ENCODE measurements at regions not wholly inside any gene's neighbourhood (a gene's known extent, or its start where the extent isn't known, plus 50 kb on each side); places are given as distances from the start of the nearest gene placed in this dataset.
"Not testable (repeated sequence)": the region's sequence is repeated elsewhere in the genome, so short reads cannot be mapped to it uniquely, and the experiment has no call there.

GRCh38 chr12:108440736-108441135, 74.3 kb upstream of the FICD start:
- peaks cover 35% of the 10 kb centered on the region for H3K4me1 ChIP-seq (ENCODE audit: insufficient read depth, low read length)
- no peaks in the 10 kb centered on the region for H3K36me3 ChIP-seq (ENCODE audit: insufficient read depth, low read length)
- no peak overlapping the region for H3K9ac ChIP-seq (ENCODE audit: low read depth, low read length)
- H3K9me3 ChIP-seq (ENCODE audit: control insufficient read depth, insufficient read depth, low read length): no peaks in the 10 kb centered on the region

GRCh38 chr12:108438667-108439066, 76.4 kb upstream of the FICD start:
- Histone ChIP-seq H3K36me3 (ENCODE audit: insufficient read depth, low read length) (no peaks in the 10 kb centered on the region), H3K4me1 (ENCODE audit: insufficient read depth, low read length) (peaks cover 32% of the 10 kb centered on the region), H3K9me3 (ENCODE audit: control insufficient read depth, insufficient read depth, low read length) (no peaks in the 10 kb centered on the region), H3K9ac (ENCODE audit: low read depth, low read length) (no peak overlapping the region)

- Histone ChIP-seq H3K4me1 (ENCODE audit: insufficient read depth, low read length) (no peaks in the 10 kb centered on the region), H3K9ac (ENCODE audit: low read depth, low read length) (no peak overlapping the region), H3K9me3 (ENCODE audit: control insufficient read depth, insufficient read depth, low read length) (no peaks in the 10 kb centered on the region)
Measured at GRCh38 chr12:108432423-108433121, 82.5 kb upstream of the FICD start.

DNA sequence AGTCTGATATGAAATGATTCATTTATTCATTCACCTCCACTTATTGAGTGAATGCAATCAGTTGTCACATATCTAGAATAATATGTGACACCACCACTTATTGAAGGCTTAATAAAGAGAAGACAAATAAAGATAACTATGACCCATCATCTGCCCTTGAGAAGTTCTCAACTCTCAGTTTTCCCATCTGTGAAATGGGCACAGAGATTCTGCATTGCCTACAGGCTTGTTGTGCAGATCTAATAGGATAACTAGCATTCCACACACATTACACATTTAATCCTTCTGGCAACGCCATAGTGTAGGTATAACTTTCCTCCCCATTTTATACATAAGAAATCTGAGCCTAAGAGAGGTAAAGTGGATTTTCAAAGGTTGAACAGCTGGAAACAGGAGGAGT, 84.2 kb upstream of the FICD start:
- H3K9ac ChIP-seq (ENCODE audit: low read depth, low read length): no peak overlapping the region
- no peaks in the 10 kb centered on the region for H3K9me3 ChIP-seq (ENCODE audit: control insufficient read depth, insufficient read depth, low read length)
- H3K36me3 ChIP-seq (ENCODE audit: insufficient read depth, low read length): no peaks in the 10 kb centered on the region
- no peaks in the 10 kb centered on the region for H3K4me1 ChIP-seq (ENCODE audit: insufficient read depth, low read length)

More at GRCh38 chr12:108432423-108433121, 82.5 kb upstream of the FICD start:
- no peaks in the 10 kb centered on the region for H3K36me3 ChIP-seq (ENCODE audit: insufficient read depth, low read length)

GRCh38 chr12:108430245-108430644, 84.8 kb upstream of the FICD start:
- H3K9me3 ChIP-seq (ENCODE audit: control insufficient read depth, insufficient read depth, low read length): no peaks in the 10 kb centered on the region

GRCh38 chr12:108425238-108425795, 86.2 kb upstream of the CMKLR1 start:
- Histone ChIP-seq H3K4me1 (ENCODE audit: insufficient read depth, low read length) (peaks cover 3% of the 10 kb centered on the region; the same call in 1 of the 2 replicates), H3K36me3 (ENCODE audit: insufficient read depth, low read length) (no peaks in the 10 kb centered on the region), H3K9ac (ENCODE audit: low read depth, low read length) (no peak overlapping the region)

More at GRCh38 chr12:108430245-108430644, 84.8 kb upstream of the FICD start:
- Histone ChIP-seq H3K9ac (ENCODE audit: low read depth, low read length) (no peak overlapping the region), H3K36me3 (ENCODE audit: insufficient read depth, low read length) (no peaks in the 10 kb centered on the region), H3K4me1 (ENCODE audit: insufficient read depth, low read length) (peaks cover 3% of the 10 kb centered on the region; the same call in 1 of the 2 replicates)

DNA sequence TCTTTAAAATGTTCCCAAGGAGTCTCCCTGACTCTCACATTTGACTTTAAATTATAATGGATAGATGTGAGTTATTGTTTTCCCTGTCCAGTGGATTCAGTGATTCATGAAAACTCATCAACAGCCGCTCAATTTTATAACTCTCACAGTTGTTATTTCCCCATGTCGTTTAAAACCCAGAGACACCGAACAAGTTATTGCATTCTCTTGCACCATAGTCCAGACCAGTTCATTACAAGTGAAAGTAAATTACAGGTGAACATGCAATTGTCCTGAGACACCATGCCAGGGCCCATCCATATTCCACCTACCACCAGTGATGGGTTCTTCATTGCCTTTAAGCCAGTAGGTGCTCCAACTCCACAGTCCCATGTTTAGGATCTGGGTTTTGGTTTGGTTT, 85.7 kb upstream of the CMKLR1 start:
- Histone ChIP-seq H3K9me3 (ENCODE audit: control insufficient read depth, insufficient read depth, low read length) (no peaks in the 10 kb centered on the region; the same call in 1 of the 2 replicates), H3K4me1 (ENCODE audit: insufficient read depth, low read length) (peaks cover 3% of the 10 kb centered on the region; the same call in 1 of the 2 replicates), H3K9ac (ENCODE audit: low read depth, low read length) (no peak overlapping the region), H3K36me3 (ENCODE audit: insufficient read depth, low read length) (no peaks in the 10 kb centered on the region)

More at GRCh38 chr12:108425238-108425795, 86.2 kb upstream of the CMKLR1 start:
- no peaks in the 10 kb centered on the region; the same call in 1 of the 2 replicates for H3K9me3 ChIP-seq (ENCODE audit: control insufficient read depth, insufficient read depth, low read length)

DNA sequence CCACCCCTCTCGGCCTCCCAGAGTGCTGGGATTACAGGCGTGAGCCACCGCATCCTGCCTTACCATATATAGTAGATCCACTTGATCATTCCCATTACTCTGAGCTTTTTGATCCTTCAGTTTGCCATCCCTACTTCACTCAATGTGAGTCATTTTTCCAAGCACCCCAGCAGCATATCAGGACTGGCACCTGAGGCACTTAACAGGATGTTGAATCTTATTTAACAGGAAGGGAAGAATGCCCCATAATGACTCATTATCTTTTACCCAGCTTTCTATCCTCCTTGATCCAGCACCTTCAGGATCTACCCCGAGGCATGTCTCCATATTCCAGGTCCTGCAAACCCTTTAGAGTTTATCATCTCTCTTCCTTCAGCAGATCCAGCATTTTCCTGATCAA, 84.9 kb upstream of the CMKLR1 start:
- no peaks in the 10 kb centered on the region; the same call in 1 of the 2 replicates for H3K9me3 ChIP-seq (ENCODE audit: control insufficient read depth, insufficient read depth, low read length)

DNA sequence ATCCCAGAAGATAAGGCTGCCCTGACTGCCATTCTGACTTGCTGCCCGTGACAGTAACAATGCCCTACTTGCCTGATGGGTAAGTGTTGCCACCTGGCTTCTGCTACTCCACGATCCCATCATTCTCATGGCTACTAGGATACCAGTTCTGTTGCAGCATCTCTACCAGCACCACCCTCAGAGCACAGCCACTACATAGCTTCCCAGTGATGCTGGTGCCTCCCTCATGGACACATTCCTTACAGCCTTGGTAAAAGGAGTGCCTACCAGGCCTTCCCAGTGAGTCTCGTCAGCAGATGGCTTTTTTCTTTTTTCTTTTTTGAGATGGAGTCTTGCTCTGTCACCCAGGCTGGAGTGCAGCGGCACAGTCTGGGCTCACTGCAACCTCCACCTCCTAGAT, 84.4 kb upstream of the CMKLR1 start:
- no peaks in the 10 kb centered on the region for H3K36me3 ChIP-seq (ENCODE audit: insufficient read depth, low read length)

More for the DNA sequence above, 84.9 kb upstream of the CMKLR1 start:
- Histone ChIP-seq H3K36me3 (ENCODE audit: insufficient read depth, low read length) (no peaks in the 10 kb centered on the region), H3K4me1 (ENCODE audit: insufficient read depth, low read length) (peaks cover 3% of the 10 kb centered on the region; the same call in 1 of the 2 replicates), H3K9ac (ENCODE audit: low read depth, low read length) (no peak overlapping the region)

GRCh38 chr12:108421082-108421481, 82.0 kb upstream of the CMKLR1 start:
- not testable (repeated sequence) for H3K4me1 ChIP-seq (ENCODE audit: insufficient read depth, low read length); H3K9me3 ChIP-seq (ENCODE audit: control insufficient read depth, insufficient read depth, low read length); H3K36me3 ChIP-seq (ENCODE audit: insufficient read depth, low read length); H3K9ac ChIP-seq (ENCODE audit: low read depth, low read length)

More for the DNA sequence above, 84.4 kb upstream of the CMKLR1 start:
- H3K9ac ChIP-seq (ENCODE audit: low read depth, low read length): no peak overlapping the region
- H3K9me3 ChIP-seq (ENCODE audit: control insufficient read depth, insufficient read depth, low read length): no peaks in the 10 kb centered on the region; the same call in 1 of the 2 replicates
- peaks cover 3% of the 10 kb centered on the region; the same call in 1 of the 2 replicates for H3K4me1 ChIP-seq (ENCODE audit: insufficient read depth, low read length)

DNA sequence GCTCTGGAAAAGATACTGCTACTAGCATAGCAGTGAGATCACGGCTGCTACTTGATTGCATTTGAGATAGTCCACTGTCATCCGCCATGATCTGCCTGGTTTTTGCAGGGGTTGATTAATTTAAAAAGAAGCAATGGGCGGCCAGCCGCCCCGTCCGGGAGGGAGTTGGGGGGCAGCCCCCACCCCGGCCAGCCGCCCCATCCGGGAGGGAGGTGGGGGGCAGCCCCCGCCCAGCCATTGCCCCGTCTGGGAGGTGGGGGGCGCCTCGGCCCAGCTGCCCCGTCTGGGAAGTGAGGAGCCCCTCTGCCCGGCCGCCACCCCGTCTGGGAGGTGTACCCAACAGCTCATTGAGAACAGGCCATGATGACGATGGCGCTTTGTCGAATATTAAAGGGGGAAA, 81.3 kb upstream of the CMKLR1 start:
- H3K4me1 ChIP-seq (ENCODE audit: insufficient read depth, low read length); H3K9me3 ChIP-seq (ENCODE audit: control insufficient read depth, insufficient read depth, low read length): not testable (repeated sequence)

GRCh38 chr12:108419949-108420348, 80.8 kb upstream of the CMKLR1 start:
- H3K9ac ChIP-seq (ENCODE audit: low read depth, low read length): no peak overlapping the region
- no peaks in the 10 kb centered on the region; the same call in 1 of the 2 replicates for H3K9me3 ChIP-seq (ENCODE audit: control insufficient read depth, insufficient read depth, low read length)
- H3K4me1 ChIP-seq (ENCODE audit: insufficient read depth, low read length): no peaks in the 10 kb centered on the region; the same call in 1 of the 2 replicates
- H3K36me3 ChIP-seq (ENCODE audit: insufficient read depth, low read length): no peaks in the 10 kb centered on the region

More for the DNA sequence above, 81.3 kb upstream of the CMKLR1 start:
- not testable (repeated sequence) for H3K9ac ChIP-seq (ENCODE audit: low read depth, low read length); H3K36me3 ChIP-seq (ENCODE audit: insufficient read depth, low read length)

GRCh38 chr12:108418164-108418890, 79.2 kb upstream of the CMKLR1 start:
- no peaks in the 10 kb centered on the region; the same call in 1 of the 2 replicates for H3K9me3 ChIP-seq (ENCODE audit: control insufficient read depth, insufficient read depth, low read length)
- no peaks in the 10 kb centered on the region for H3K36me3 ChIP-seq (ENCODE audit: insufficient read depth, low read length)
- H3K9ac ChIP-seq (ENCODE audit: low read depth, low read length): no peak overlapping the region
- no peaks in the 10 kb centered on the region for H3K4me1 ChIP-seq (ENCODE audit: insufficient read depth, low read length)

DNA sequence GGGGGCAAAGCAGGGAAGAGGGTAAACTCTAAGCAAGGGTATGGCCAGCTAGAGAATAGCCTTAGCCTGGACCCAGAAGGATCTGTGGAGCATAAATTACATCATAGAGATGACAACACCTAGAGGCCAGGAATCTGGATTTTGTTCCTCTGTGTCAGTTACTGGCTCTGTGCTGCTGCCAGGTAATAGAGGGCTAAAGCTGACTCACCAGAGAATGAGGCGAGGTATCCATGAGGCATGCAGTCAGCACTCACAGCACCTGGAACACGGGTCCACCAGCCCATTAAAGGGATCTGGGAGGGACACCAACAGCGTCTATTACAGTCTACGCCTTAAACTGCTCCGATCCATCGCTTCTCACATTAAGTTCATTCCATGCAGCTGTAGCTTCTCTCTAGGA, 74.9 kb upstream of the CMKLR1 start:
- H3K4me1 ChIP-seq (ENCODE audit: insufficient read depth, low read length): no peaks in the 10 kb centered on the region
- no peaks in the 10 kb centered on the region for H3K36me3 ChIP-seq (ENCODE audit: insufficient read depth, low read length)
- no peaks in the 10 kb centered on the region for H3K9me3 ChIP-seq (ENCODE audit: control insufficient read depth, insufficient read depth, low read length)
- no peak overlapping the region for H3K9ac ChIP-seq (ENCODE audit: low read depth, low read length)
